IMR-90 (cell line): ENCODE measurements at regions not wholly inside any gene's neighbourhood (a gene's known extent, or its start where the extent isn't known, plus 50 kb on each side); places are given as distances from the start of the nearest gene placed in this dataset.

Source experiments
- ATAC-seq: fragments of 200-7000 bp; cut with Tn5 transposase; 2 replicates; pipeline ENCODE4 v1.9.1; 2020; ENCODE audit warnings: low read depth, mild to moderate bottlenecking, moderate library complexity
- BruUV-seq: library from RNA; stranded (reverse); fragments of 400-500 nt; replicated peaks from 2 replicates; lab custom pipeline; 2021; lab: Mats Ljungman, UMichigan
- CTCF ChIA-PET: fragments of 300-600 bp; formaldehyde crosslinking; extraction: SDS; loops from one replicate; lab custom pipeline; 2021; ENCODE audit warnings: antibody characterized with exemption; lab: Yijun Ruan, JAX
- POLR2A ChIA-PET: fragments of 300-600 bp; sonication (Branson Sonifier 250); formaldehyde crosslinking; loops from one replicate; lab custom pipeline; 2022; ENCODE audit warnings: antibody characterized with exemption; ENCODE audit not compliant: unreplicated experiment; lab: Charles Lee
- DNase-seq: peaks from one replicate; pipeline ENCODE4 v3.0.0; 2013
- H2AFZ ChIP-seq: replicated peaks from 2 replicates; pipeline ENCODE3; 2013; ENCODE audit warnings: low read length, mild to moderate bottlenecking; ENCODE audit not compliant: poor library complexity
- H2AK5ac ChIP-seq: 2 replicates; pipeline ENCODE4 v1.6.1; 2013; ENCODE audit warnings: low read depth, low read length, inconsistent platforms
- H2AK9ac ChIP-seq: replicated peaks from 2 replicates; pipeline ENCODE3; 2013; ENCODE audit warnings: mild to moderate bottlenecking, low read depth, low read length, moderate library complexity; ENCODE audit not compliant: poor library complexity
- H2BK120ac ChIP-seq: 2 replicates; pipeline ENCODE4 v1.6.1; 2013; ENCODE audit warnings: low read depth, low read length, inconsistent platforms
- H2BK15ac ChIP-seq: 3 replicates; pipeline ENCODE4 v1.6.1; 2013; ENCODE audit warnings: low read depth, low read length, inconsistent platforms
- H2BK20ac ChIP-seq: 2 replicates; pipeline ENCODE4 v1.6.1; 2013; ENCODE audit warnings: low read depth, mild to moderate bottlenecking, inconsistent platforms, low read length, moderate library complexity
- H2BK5ac ChIP-seq: 2 replicates; pipeline ENCODE4 v1.6.1; 2013; ENCODE audit warnings: mild to moderate bottlenecking, low read depth, low read length, inconsistent platforms; ENCODE audit not compliant: poor library complexity, severe bottlenecking
- H3K14ac ChIP-seq: replicated peaks from 2 replicates; pipeline ENCODE4 v1.6.1; 2013; ENCODE audit warnings: low read depth, low read length, inconsistent platforms
- H3K18ac ChIP-seq: 2 replicates; pipeline ENCODE4 v1.6.1; 2013; ENCODE audit warnings: low read depth, low read length, control low read depth
- H3K23ac ChIP-seq: 2 replicates; pipeline ENCODE4 v1.6.1; 2013; ENCODE audit warnings: low read depth, low read length, inconsistent platforms
- H3K27ac ChIP-seq: 2 replicates; pipeline ENCODE4 v1.5.1; 2013; ENCODE audit warnings: mild to moderate bottlenecking, control low read depth, low read length; ENCODE audit not compliant: insufficient read depth
- H3K27me3 ChIP-seq: 2 replicates; pipeline ENCODE4 v1.6.1; 2013; ENCODE audit warnings: low read length; ENCODE audit not compliant: control insufficient read depth, insufficient read depth
- H3K36me3 ChIP-seq: 2 replicates; pipeline ENCODE4 v1.6.1; 2013; ENCODE audit warnings: low read length, mixed read lengths; ENCODE audit not compliant: control insufficient read depth, insufficient read depth
- H3K4ac ChIP-seq: 2 replicates; pipeline ENCODE4 v1.6.1; 2013; ENCODE audit warnings: low read depth, low read length, inconsistent platforms
- H3K4me1 ChIP-seq: 2 replicates; pipeline ENCODE4 v1.6.1; 2013; ENCODE audit warnings: low read length, mixed read lengths; ENCODE audit not compliant: control insufficient read depth, insufficient read depth
- H3K4me2 ChIP-seq: 2 replicates; pipeline ENCODE4 v1.6.1; 2013; ENCODE audit warnings: low read depth, mild to moderate bottlenecking, control low read depth, low read length, moderate library complexity
- H3K4me3 ChIP-seq: 2 replicates; pipeline ENCODE4 v1.5.1; 2013; ENCODE audit warnings: low read depth, mild to moderate bottlenecking, control low read depth, low read length, moderate library complexity; ENCODE audit not compliant: insufficient read depth
- H3K56ac ChIP-seq: 2 replicates; pipeline ENCODE4 v1.6.1; 2013; ENCODE audit warnings: low read length, inconsistent platforms; ENCODE audit not compliant: insufficient read depth; ENCODE audit errors: extremely low read depth
- H3K79me1 ChIP-seq, 2 experiments: 2 replicates each; pipeline ENCODE4 v1.6.1; 2013; ENCODE audit warnings: low read length in 2 of 2, inconsistent platforms in 1 of 2, low read depth in 1 of 2
- H3K9ac ChIP-seq: 2 replicates; pipeline ENCODE4 v1.6.1; 2013; ENCODE audit warnings: low read depth, low read length, control low read depth
- H3K9me1 ChIP-seq: 2 replicates; pipeline ENCODE4 v1.6.1; 2013; ENCODE audit warnings: low read length, inconsistent platforms; ENCODE audit not compliant: insufficient read depth
- H3K9me3 ChIP-seq: 2 replicates; pipeline ENCODE4 v1.6.1; 2013; ENCODE audit warnings: low read length; ENCODE audit not compliant: control insufficient read depth, insufficient read depth
- H4K20me1 ChIP-seq: 2 replicates; pipeline ENCODE4 v1.6.1; 2013; ENCODE audit warnings: low read length, inconsistent platforms; ENCODE audit not compliant: insufficient read depth
- H4K5ac ChIP-seq: 2 replicates; pipeline ENCODE4 v1.6.1; 2013; ENCODE audit warnings: mild to moderate bottlenecking, low read depth, low read length, control low read depth
- H4K8ac ChIP-seq, 2 experiments: 2 replicates each; pipeline ENCODE4 v1.6.1; 2013; ENCODE audit warnings: low read depth in 2 of 2, low read length in 2 of 2, control low read depth in 1 of 2, inconsistent platforms in 1 of 2
- H4K91ac ChIP-seq: 2 replicates; pipeline ENCODE4 v1.6.1; 2013; ENCODE audit warnings: low read depth, low read length, inconsistent platforms; ENCODE audit not compliant: insufficient read depth
- BHLHE40 ChIP-seq: fragments of 150-350 bp; IDR thresholded peaks from 2 replicates; pipeline ENCODE4 v1.6.1; 2016; ENCODE audit warnings: mild to moderate bottlenecking, low read depth, low read length
- CEBPB ChIP-seq: IDR thresholded peaks from 2 replicates; pipeline ENCODE4 v1.6.1; 2012; ENCODE audit warnings: low read depth, low read length, improper control_type of control experiment
- CHD1 ChIP-seq: IDR thresholded peaks from 2 replicates; pipeline ENCODE4 v1.6.1; 2012; ENCODE audit warnings: low read depth, low read length, improper control_type of control experiment
- FOS ChIP-seq: fragments of 150-350 bp; IDR thresholded peaks from 2 replicates; pipeline ENCODE4 v1.6.1; 2016; ENCODE audit warnings: low read depth, low read length
- MAFK ChIP-seq: IDR thresholded peaks from 2 replicates; pipeline ENCODE4 v1.6.1; 2012; ENCODE audit warnings: low read depth, low read length, improper control_type of control experiment
- MAZ ChIP-seq: IDR thresholded peaks from 2 replicates; pipeline ENCODE4 v1.6.1; 2012; ENCODE audit warnings: low read depth, mild to moderate bottlenecking, low read length, improper control_type of control experiment, moderate library complexity, borderline replicate concordance
- MXI1 ChIP-seq: IDR thresholded peaks from 2 replicates; pipeline ENCODE4 v1.6.1; 2012; ENCODE audit warnings: low read depth, mild to moderate bottlenecking, low read length, moderate library complexity, borderline replicate concordance
- NFE2L2 ChIP-seq: fragments of 150-350 bp; IDR thresholded peaks from 2 replicates; pipeline ENCODE4 v1.6.1; 2016; ENCODE audit warnings: low read depth, mild to moderate bottlenecking, low read length
- POLR2A ChIP-seq: IDR thresholded peaks from 2 replicates; pipeline ENCODE4 v1.6.1; 2012; ENCODE audit warnings: mild to moderate bottlenecking, low read depth, low read length
- RAD21 ChIP-seq: IDR thresholded peaks from 2 replicates; pipeline ENCODE4 v1.6.1; 2012; ENCODE audit warnings: low read length, improper control_type of control experiment
- RCOR1 ChIP-seq: IDR thresholded peaks from 2 replicates; pipeline ENCODE4 v1.6.1; 2012; ENCODE audit warnings: mild to moderate bottlenecking, low read length, improper control_type of control experiment; ENCODE audit not compliant: insufficient replicate concordance
- RFX5 ChIP-seq: IDR thresholded peaks from 2 replicates; pipeline ENCODE4 v1.8.0; 2012; ENCODE audit warnings: low read depth, mild to moderate bottlenecking, low read length, moderate library complexity
- SMC3 ChIP-seq: fragments of 150-350 bp; IDR thresholded peaks from 2 replicates; pipeline ENCODE4 v1.6.1; 2016; ENCODE audit warnings: low read depth, mild to moderate bottlenecking, antibody characterized with exemption, low read length, moderate library complexity
- USF2 ChIP-seq: fragments of 150-350 bp; IDR thresholded peaks from 2 replicates; pipeline ENCODE4 v1.6.1; 2017; ENCODE audit warnings: mild to moderate bottlenecking, antibody characterized with exemption, low read length, low read depth
- WGBS, 2 experiments: methylation state at CpG; one replicate each; pipeline versions ENCODE4 v1.1.5 to v1.1.7; 2013; ENCODE audit warnings: missing lambda C conversion rate in 2 of 2; ENCODE audit not compliant: insufficient read length in 1 of 2; ENCODE audit errors: extremely low coverage in 2 of 2; 5-methylcytosine and 5-hydroxymethylcytosine counted together
- dilution Hi-C: fragments of 300-500 bp; cut with HindIII; formaldehyde crosslinking; loops from one replicate; pipeline ENCODE4 v1.14.3; 2018; ENCODE audit warnings: low sequenced_read_pairs; ENCODE audit not compliant: unreplicated experiment
- in situ Hi-C: fragments of 300-500 bp; cut with MboI; formaldehyde crosslinking; loops from 3 replicates; pipeline ENCODE4 v1.14.3; 2019; ENCODE audit warnings: low sequenced_read_pairs, inconsistent platforms, mixed read lengths
- intact Hi-C: fragments of 100-400 bp; cut with micrococcal nuclease; formaldehyde crosslinking; loops from 2 replicates; pipeline ENCODE4 v1.10.0; 2022
- TF ChIP-seq, protein P1 (sequence below): conservative IDR thresholded peaks from 2 replicates; pipeline ENCODE4 v1.5.1; 2012; ENCODE audit warnings: mild to moderate bottlenecking, low read depth, low read length, improper control_type of control experiment
- TF ChIP-seq, protein P2 (sequence below): fragments of 150-350 bp; IDR thresholded peaks from 2 replicates; pipeline ENCODE4 v1.6.1; 2016; ENCODE audit warnings: low read depth, mild to moderate bottlenecking, low read length, moderate library complexity, borderline replicate concordance

DNA sequence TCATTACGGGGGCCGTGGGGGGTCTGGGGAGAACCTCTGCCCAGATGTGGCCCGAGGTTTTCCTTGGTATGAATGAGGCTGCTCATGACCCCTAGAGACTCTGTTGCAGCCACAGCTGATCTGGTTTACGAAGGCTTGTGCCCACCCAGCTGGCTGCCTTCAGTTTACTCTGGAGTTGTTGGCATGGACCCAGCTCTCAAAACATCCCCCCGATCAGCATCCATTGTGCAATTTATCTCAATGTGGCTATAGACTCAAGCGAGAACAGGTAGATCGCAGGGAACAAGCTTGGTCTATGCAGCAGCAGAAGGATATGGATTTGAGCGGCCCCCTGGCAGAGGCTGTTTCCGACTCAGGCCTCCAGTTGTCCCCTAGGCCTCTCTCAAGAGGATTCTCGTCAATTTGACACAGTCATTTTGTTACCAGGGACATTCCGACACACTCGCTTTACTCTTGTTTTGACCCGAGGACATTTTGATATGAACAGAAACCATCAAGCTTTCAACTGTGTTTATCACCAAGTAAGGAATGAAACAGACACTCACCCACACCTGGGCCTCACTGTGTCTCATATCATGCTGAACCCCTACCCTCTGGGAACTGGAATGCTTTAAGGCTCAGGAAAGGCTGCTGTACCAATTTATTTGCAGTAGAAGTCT is 161.5 kb downstream of the KATNAL1 start:
- no peak overlapping the region for H2BK5ac ChIP-seq
- no peaks in the 10 kb centered on the region for H3K79me1 ChIP-seq
- in situ Hi-C loops: loop anchor here (25.0 kb wide), 1 partner anchor 891 kb away; no protein-coding TSS in a partner anchor
- H4K20me1 ChIP-seq: peaks cover 16% of the 10 kb centered on the region
- dilution Hi-C loops: no loop called here
- 88% methylated on average over 6 of the region's 13 CpGs; no CpG with 5 or more reads in 1 of the 2 experiments for WGBS, 2 experiments
- H3K27ac ChIP-seq: no peak overlapping the region
- no peak overlapping the region for H3K14ac ChIP-seq
- no peak overlapping the region for H2AK5ac ChIP-seq
- H3K4me3 ChIP-seq: no peak overlapping the region
- ATAC-seq (no peak), DNase-seq (no peak)
- ChIA-PET CTCF (no interaction called here), POLR2A (no interaction called here)
- H3K9me3 ChIP-seq: peaks cover 5% of the 10 kb centered on the region
- H3K36me3 ChIP-seq: no peaks in the 10 kb centered on the region
- H3K4me2 ChIP-seq: no peak overlapping the region
- no peak overlapping the region for H2BK120ac ChIP-seq
- no peak overlapping the region for H2AFZ ChIP-seq
- TF ChIP-seq FOS: no peak
- TF ChIP-seq, protein P1, sequence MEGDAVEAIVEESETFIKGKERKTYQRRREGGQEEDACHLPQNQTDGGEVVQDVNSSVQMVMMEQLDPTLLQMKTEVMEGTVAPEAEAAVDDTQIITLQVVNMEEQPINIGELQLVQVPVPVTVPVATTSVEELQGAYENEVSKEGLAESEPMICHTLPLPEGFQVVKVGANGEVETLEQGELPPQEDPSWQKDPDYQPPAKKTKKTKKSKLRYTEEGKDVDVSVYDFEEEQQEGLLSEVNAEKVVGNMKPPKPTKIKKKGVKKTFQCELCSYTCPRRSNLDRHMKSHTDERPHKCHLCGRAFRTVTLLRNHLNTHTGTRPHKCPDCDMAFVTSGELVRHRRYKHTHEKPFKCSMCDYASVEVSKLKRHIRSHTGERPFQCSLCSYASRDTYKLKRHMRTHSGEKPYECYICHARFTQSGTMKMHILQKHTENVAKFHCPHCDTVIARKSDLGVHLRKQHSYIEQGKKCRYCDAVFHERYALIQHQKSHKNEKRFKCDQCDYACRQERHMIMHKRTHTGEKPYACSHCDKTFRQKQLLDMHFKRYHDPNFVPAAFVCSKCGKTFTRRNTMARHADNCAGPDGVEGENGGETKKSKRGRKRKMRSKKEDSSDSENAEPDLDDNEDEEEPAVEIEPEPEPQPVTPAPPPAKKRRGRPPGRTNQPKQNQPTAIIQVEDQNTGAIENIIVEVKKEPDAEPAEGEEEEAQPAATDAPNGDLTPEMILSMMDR: no peak
- TF ChIP-seq RAD21: no peak
- TF ChIP-seq MAZ: no peak
- no peak for TF ChIP-seq RCOR1
- no peak for TF ChIP-seq MXI1
- TF ChIP-seq NFE2L2: no peak
- TF ChIP-seq CEBPB: no peak
- TF ChIP-seq BHLHE40: no peak
- TF ChIP-seq POLR2A: no peak
- TF ChIP-seq SMC3: no peak
- TF ChIP-seq CHD1: no peak
- TF ChIP-seq, protein P2, sequence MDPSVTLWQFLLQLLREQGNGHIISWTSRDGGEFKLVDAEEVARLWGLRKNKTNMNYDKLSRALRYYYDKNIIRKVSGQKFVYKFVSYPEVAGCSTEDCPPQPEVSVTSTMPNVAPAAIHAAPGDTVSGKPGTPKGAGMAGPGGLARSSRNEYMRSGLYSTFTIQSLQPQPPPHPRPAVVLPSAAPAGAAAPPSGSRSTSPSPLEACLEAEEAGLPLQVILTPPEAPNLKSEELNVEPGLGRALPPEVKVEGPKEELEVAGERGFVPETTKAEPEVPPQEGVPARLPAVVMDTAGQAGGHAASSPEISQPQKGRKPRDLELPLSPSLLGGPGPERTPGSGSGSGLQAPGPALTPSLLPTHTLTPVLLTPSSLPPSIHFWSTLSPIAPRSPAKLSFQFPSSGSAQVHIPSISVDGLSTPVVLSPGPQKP: no peak
- TF ChIP-seq RFX5: no peak
- TF ChIP-seq MAFK: no peak
- TF ChIP-seq USF2: no peak
- no peak overlapping the region for H2BK15ac ChIP-seq
- peaks cover 15% of the 10 kb centered on the region for H3K4me1 ChIP-seq
- H2BK20ac ChIP-seq: no peak overlapping the region
- H3K18ac ChIP-seq: no peak overlapping the region
- no peak overlapping the region; the same call in 1 of the 2 replicates for H3K4ac ChIP-seq
- H4K5ac ChIP-seq: no peak overlapping the region
- BruUV-seq: no TSS peak
- peaks cover 15% of the 10 kb centered on the region for H3K9me1 ChIP-seq
- no peak overlapping the region for H4K8ac ChIP-seq
- H3K23ac ChIP-seq: no peak overlapping the region
- no peak overlapping the region for H4K91ac ChIP-seq
- H2AK9ac ChIP-seq: no peak overlapping the region
- H3K56ac ChIP-seq: no peak overlapping the region
- H3K9ac ChIP-seq: no peak overlapping the region
- intact Hi-C loops: no loop called here
- H3K27me3 ChIP-seq: peaks cover 5% of the 10 kb centered on the region; the same call in 1 of the 2 replicates
